Esophagus muscularis mucosa (tissue), 4 donors: ENCODE measurements at regions not wholly inside any gene's neighbourhood (a gene's known extent, or its start where the extent isn't known, plus 50 kb on each side); places are given as distances from the start of the nearest gene placed in this dataset.

Experiments used
- DNase-seq: peaks from one replicate; pipeline ENCODE4 v3.0.0-alpha.2; 2017; ENCODE audit errors: extremely low spot score
- H3K27ac ChIP-seq, 4 donors: fragments of 200-600 bp; sonication (generic); replicated peaks in 1 of 4; 1 replicate in 3 of 4; 2 replicates in 1 of 4; pipeline ENCODE4 v1.5.1; 2016 to 2019; ENCODE audit warnings: mild to moderate bottlenecking in 1 of 4
- H3K27me3 ChIP-seq, 4 donors: fragments of 200-600 bp; sonication (generic); one replicate each; pipeline versions ENCODE4 v1.5.1 to v1.6.0; 2016 to 2019
- H3K36me3 ChIP-seq, 4 donors: fragments of 200-600 bp; sonication (generic); one replicate each; pipeline ENCODE4 v1.5.1; 2016 to 2019
- H3K4me1 ChIP-seq, 4 donors: fragments of 200-600 bp; sonication (generic); one replicate each; pipeline ENCODE4 v1.5.1; 2016 to 2019
- H3K4me3 ChIP-seq, 4 donors: fragments of 200-600 bp; sonication (generic); 1 replicate in 2 of 4; 2 replicates in 2 of 4; pipeline ENCODE4 v1.5.1; 2016 to 2019; ENCODE audit warnings: mild to moderate bottlenecking in 4 of 4, moderate library complexity in 1 of 4
- H3K9me3 ChIP-seq, 4 donors: fragments of 200-600 bp; sonication (generic); 1 replicate in 3 of 4; 2 replicates in 1 of 4; pipeline ENCODE4 v1.5.1; 2016 to 2019
- EP300 ChIP-seq: sonication (generic); formaldehyde crosslinking; IDR thresholded peaks from one replicate; pipeline ENCODE4 v1.6.1; 2017; ENCODE audit warnings: antibody characterized with exemption
- POLR2A ChIP-seq: fragments of 450-650 bp; IDR thresholded peaks from one replicate; pipeline ENCODE4 v1.6.1; 2017; ENCODE audit warnings: antibody characterized with exemption, moderate library complexity, mild to moderate bottlenecking, low read depth
- POLR2AphosphoS5 ChIP-seq, 2 donors: sonication (generic); formaldehyde crosslinking; IDR thresholded peaks; one replicate each; pipeline ENCODE4 v1.6.1; 2017; ENCODE audit warnings: antibody characterized with exemption in 2 of 2
- WGBS: methylation state at CpG from one replicate; pipeline ENCODE4 v1.1.5; 2018; 5-methylcytosine and 5-hydroxymethylcytosine counted together
- intact Hi-C: fragments of 100-400 bp; cut with DNase I; formaldehyde crosslinking; loops from one replicate; pipeline ENCODE4 v1.15.1; 2023
- TF ChIP-seq, protein P1 (sequence below), 3 experiments: fragments of 200-600 bp in 2 of 3; fragments of 450-650 bp in 1 of 3; sonication (generic) in 2 of 3; IDR thresholded peaks; one replicate each; pipeline ENCODE4 v1.5.1; 2017 to 2019; ENCODE audit warnings: antibody characterized with exemption in 3 of 3, mild to moderate bottlenecking in 2 of 3, moderate library complexity in 1 of 3

DNA sequence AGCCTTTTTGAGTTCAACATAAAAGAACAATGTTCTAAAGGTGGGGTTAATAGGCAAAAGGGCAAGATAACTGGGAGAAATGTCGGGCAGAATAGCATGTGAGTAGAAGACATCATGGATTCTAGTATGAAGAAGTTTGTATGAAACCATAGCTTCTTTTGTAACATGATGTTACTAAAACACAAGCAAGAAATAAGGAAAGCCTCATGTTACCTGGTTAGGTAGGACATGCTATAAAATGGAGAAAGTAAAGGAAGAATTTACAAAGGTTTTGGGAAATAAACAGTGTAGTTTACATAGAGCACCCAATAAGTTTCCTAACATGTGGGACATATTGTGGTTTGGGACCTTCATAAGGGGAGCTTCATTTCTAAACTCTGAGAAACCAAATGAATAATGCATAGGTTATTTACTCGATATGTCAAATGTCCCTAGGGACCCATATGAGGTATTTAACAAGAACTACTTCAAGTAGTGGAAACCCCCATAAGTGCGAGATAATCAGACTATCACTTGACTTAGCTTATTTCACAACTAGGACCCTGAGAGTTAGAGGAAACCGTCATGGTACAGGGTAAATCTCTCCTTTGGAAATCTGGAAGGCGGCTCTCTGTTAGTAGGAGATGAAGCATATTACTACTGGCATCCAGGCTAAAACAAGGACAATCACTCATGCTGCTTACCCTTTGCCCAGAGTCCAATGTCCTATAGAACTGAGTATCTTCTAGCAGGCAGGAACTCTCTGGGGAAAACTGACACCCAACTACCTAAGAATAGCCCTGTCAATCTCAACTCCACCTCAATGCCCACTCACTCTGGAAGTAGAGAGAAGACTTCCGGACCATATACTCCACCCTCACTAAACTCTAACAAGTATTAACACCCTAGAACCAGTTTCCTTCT is 57.5 kb downstream of the ILRUN start:
- no peak for DNase-seq
- peaks cover 0 to 20% (median 2%) of the 10 kb centered on the region in 4 donors for H3K36me3 ChIP-seq
- H3K9me3 ChIP-seq = no peaks in the 10 kb centered on the region
- no peak overlapping the region for H3K27ac ChIP-seq
- peaks cover 0 to 4% (median 0%) of the 10 kb centered on the region in 4 donors for H3K4me1 ChIP-seq
- H3K4me3 ChIP-seq = no peak overlapping the region
- WGBS = 94% methylated on average over 6 of the region's 6 CpGs
- H3K27me3 ChIP-seq = no peaks in the 10 kb centered on the region
- TF ChIP-seq POLR2A (no peak), POLR2AphosphoS5 (IDR thresholded peaks at IDR 0.05) (no peak)
- intact Hi-C loops = no loop called here

DNA sequence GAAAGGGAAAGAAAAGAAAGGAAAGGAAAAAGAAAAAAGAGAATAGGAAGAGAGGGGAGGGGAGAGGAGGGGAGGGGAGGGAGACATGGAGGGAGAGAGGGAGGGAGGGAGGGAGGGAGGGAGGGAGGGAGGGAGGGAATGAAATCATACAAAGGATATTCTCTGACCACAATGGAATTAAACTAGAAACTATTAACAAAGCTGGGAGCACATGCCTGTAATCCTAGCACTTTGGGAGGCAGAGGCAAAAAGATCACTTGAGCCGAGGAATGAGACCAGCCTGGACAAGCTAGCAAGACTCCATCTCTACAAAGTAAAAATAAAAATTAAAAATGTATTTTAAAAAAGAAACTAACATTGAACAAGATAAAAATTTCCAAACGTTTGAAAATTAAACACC is 62.8 kb downstream of the ILRUN start:
- Histone ChIP-seq H3K27ac (no peak overlapping the region), H3K36me3 (peaks cover 0 to 8% (median 0%) of the 10 kb centered on the region in 4 donors), H3K9me3 (no peaks in the 10 kb centered on the region), H3K4me1 (peaks cover 17 to 24% (median 19%) of the 10 kb centered on the region in 4 donors), H3K4me3 (no peak overlapping the region), H3K27me3 (no peaks in the 10 kb centered on the region)
- no peak for DNase-seq
- TF ChIP-seq POLR2A (no peak), POLR2AphosphoS5 (IDR thresholded peaks at IDR 0.05) (no peak), EP300 (no peak)
- TF ChIP-seq, protein P1, sequence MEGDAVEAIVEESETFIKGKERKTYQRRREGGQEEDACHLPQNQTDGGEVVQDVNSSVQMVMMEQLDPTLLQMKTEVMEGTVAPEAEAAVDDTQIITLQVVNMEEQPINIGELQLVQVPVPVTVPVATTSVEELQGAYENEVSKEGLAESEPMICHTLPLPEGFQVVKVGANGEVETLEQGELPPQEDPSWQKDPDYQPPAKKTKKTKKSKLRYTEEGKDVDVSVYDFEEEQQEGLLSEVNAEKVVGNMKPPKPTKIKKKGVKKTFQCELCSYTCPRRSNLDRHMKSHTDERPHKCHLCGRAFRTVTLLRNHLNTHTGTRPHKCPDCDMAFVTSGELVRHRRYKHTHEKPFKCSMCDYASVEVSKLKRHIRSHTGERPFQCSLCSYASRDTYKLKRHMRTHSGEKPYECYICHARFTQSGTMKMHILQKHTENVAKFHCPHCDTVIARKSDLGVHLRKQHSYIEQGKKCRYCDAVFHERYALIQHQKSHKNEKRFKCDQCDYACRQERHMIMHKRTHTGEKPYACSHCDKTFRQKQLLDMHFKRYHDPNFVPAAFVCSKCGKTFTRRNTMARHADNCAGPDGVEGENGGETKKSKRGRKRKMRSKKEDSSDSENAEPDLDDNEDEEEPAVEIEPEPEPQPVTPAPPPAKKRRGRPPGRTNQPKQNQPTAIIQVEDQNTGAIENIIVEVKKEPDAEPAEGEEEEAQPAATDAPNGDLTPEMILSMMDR (IDR thresholded peaks at IDR 0.05) = no peak
- 71% methylated on average over 2 of the region's 2 CpGs for WGBS
- intact Hi-C loops = no loop called here

DNA sequence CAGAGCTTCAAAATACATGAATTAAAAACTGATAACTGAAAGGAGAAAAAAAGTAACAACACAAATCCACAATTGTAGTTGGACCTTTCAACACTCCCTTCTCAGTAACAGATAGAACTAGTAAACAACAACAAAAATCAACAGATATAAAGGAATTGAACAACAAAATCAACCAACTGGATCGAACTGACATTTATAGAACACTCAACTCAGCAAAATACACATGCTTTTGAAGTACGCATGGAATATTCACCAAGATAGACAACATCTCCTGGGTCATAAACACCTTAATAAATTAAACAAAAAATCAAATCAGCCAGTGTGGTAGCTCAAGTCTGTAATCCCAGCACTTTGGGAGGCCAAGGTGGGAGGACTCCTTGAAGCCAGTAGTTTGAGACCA is 63.3 kb downstream of the ILRUN start:
- H3K27me3 ChIP-seq = no peaks in the 10 kb centered on the region
- H3K4me1 ChIP-seq = peaks cover 17 to 24% (median 19%) of the 10 kb centered on the region in 4 donors
- WGBS = 98% methylated on average over 2 of the region's 2 CpGs
- H3K27ac ChIP-seq = no peak overlapping the region
- no peak for DNase-seq
- H3K4me3 ChIP-seq = no peak overlapping the region
- H3K36me3 ChIP-seq = peaks cover 0 to 8% (median 0%) of the 10 kb centered on the region in 4 donors
- no peak for TF ChIP-seq POLR2AphosphoS5 (IDR thresholded peaks at IDR 0.05)
- TF ChIP-seq EP300 = no peak
- TF ChIP-seq, protein P1 (IDR thresholded peaks at IDR 0.05) = no peak
- no peak for TF ChIP-seq POLR2A
- H3K9me3 ChIP-seq = no peaks in the 10 kb centered on the region
- intact Hi-C loops = no loop called here

DNA sequence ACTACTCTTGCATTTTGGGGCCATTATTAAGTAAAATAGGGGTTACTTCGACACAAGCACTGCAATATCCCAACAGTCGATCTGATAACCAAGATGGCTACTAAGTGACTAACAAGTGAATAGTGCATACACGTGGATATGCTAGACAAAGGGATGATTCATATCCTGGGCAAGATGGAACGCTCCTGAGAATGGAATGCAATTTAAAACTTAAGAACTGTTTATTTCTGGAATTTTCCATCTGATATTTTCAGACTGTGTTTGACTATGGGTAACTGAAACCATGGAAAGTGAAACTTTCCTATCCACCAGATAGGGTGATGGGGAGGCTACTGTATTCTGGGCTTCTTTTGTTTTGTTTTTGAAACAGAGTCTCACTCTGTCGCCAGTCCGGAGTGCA is 66.5 kb downstream of the ILRUN start:
- H3K36me3 ChIP-seq = peaks cover 0 to 5% (median under 1%) of the 10 kb centered on the region in 4 donors
- H3K4me3 ChIP-seq = no peak overlapping the region
- H3K4me1 ChIP-seq = peaks cover 17 to 24% (median 19%) of the 10 kb centered on the region in 4 donors
- H3K27me3 ChIP-seq = no peaks in the 10 kb centered on the region
- no peak for DNase-seq
- WGBS = 65% methylated on average over 6 of the region's 6 CpGs
- TF ChIP-seq POLR2AphosphoS5 (IDR thresholded peaks at IDR 0.05) = no peak
- TF ChIP-seq POLR2A = no peak
- TF ChIP-seq, protein P1 (IDR thresholded peaks at IDR 0.05) = no peak
- no peak for TF ChIP-seq EP300
- H3K27ac ChIP-seq = peak overlapping the region; percentile 15 to 56 (median 44)
- intact Hi-C loops = no loop called here
- no peaks in the 10 kb centered on the region for H3K9me3 ChIP-seq

DNA sequence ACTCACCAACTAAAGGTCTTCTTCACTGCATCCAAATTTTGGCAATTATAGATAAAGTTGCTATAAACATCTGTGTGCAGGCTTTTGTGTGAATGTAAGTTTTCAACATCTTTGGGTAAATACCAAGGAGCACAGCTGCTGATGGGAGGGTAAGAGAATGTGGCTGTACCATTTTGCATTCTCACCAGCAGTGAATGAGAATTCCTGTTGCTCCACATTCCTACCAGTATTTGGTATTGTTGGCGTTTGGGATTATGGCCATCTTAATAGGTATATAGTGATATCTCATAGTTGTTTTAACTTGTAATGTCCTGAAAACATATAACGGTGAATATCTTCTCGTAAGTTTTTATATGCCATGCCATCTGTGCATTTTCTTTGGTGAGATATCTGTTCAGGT is 69.3 kb downstream of the ILRUN start:
- no peak for TF ChIP-seq POLR2A
- no peak for TF ChIP-seq POLR2AphosphoS5 (IDR thresholded peaks at IDR 0.05)
- Histone ChIP-seq H3K27ac (no peak overlapping the region), H3K4me3 (no peak overlapping the region), H3K4me1 (peaks cover 17 to 24% (median 19%) of the 10 kb centered on the region in 4 donors), H3K27me3 (no peaks in the 10 kb centered on the region), H3K9me3 (no peaks in the 10 kb centered on the region), H3K36me3 (peaks cover 0 to 5% (median 0%) of the 10 kb centered on the region in 4 donors)
- WGBS = 94% methylated on average over 3 of the region's 3 CpGs
- intact Hi-C loops = no loop called here
- DNase-seq = no peak
